ENCODE measurements at regions not wholly inside any gene's neighbourhood (a gene's known extent, or its start where the extent isn't known, plus 50 kb on each side); places are given as distances from the start of the nearest gene placed in this dataset.
A peak's percentile ranks its signal among the peaks of the same experiment; 100 is the strongest.
"Not testable (repeated sequence)": the region's sequence is repeated elsewhere in the genome, so short reads cannot be mapped to it uniquely, and the experiment has no call there.

DNA sequence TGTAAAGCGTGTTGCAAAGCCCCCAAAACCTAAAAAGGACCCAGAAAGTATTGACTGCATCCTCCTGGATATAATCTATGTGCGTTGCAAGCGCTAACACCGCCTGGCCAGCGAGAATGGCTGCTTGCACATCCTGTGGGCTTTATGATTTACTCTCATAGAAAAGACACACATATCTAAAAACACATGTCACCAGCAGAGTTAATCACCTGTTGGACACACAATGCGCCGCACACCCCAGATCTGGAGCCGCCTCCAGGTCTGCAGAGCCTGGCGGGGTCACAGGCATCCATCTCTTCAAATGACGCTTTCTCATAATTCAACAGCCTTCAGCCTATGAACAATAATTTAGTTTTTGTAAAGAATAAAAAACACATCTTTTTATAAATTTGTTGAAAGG, 186.5 kb downstream of the RTP5 start:
- ATAC-seq (no peak), DNase-seq (no peak)
- intact Hi-C loops (cut with DNase I): no loop called here

- intact Hi-C loops (cut with DNase I): no loop called here
- DNase-seq (no peak), ATAC-seq (no peak)
These were observed 187.3 kb downstream of the RTP5 start for GRCh38 chr2:242056785-242057184.

- intact Hi-C loops (cut with DNase I): no loop called here
- no peak for ATAC-seq
- no peak for DNase-seq
These were observed 188.0 kb downstream of the RTP5 start for GRCh38 chr2:242057379-242058040.

GRCh38 chr2:242058116-242058680, 188.7 kb downstream of the RTP5 start:
- ATAC-seq (no peak), DNase-seq (no peak)
- intact Hi-C loops (cut with DNase I): no loop called here

GRCh38 chr2:242059566-242059965, 190.0 kb downstream of the RTP5 start:
- intact Hi-C loops (cut with DNase I): no loop called here
- no peak for DNase-seq
- no peak for ATAC-seq

DNA sequence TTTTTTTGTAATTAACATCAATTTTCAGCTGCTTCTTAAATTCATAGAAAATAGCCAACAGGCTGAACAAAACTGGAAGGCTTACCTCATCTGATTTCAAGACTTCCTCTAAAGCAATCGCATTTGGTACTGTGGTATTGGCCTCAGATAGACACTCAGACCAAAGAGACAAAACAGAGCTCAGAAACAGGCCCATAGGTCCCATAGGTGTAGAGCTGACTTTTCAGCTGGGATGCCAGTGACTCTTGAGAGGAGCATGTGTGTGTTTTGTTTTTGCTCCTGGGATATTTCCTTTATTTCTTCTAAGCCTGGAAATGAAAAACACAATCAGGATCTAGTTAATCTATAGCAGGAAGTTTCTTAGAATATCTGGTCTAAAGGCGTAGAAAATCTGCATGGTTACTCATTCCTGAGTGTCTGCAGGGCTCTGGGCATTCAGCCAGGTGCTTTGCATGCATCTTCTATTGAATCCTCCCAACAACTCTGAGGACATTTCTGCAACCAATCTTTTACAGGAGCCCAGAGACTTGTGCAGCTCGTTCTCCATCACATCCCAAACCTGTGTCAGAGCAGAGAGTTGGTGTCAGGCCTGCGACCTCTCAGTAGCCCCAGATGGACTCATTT, 190.8 kb downstream of the RTP5 start:
- ATAC-seq (no peak), DNase-seq (no peak)
- intact Hi-C loops (cut with DNase I): no loop called here

GRCh38 chr2:242061930-242062329, 192.4 kb downstream of the RTP5 start:
- DNase-seq; intact Hi-C loops (cut with DNase I); ATAC-seq: not testable (repeated sequence)

DNA sequence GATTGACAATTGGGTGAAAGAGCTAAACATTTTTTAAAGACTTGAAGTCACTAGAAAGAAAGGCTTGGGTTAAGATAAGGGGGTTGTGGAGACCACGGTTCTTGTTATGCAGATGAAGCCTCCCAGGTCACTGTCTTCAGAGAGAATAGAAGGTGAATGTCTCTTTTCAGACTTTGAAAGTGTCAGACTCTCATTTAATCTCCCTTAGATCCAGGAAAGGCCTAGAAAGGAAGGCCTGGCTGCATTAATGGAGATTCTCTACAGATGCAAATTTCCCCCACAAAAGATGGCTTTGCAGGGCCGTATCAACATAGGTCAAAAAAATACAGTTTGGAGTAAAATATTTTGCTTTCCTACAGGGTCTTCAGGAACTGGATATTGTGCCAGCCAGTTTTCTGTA, 193.9 kb downstream of the RTP5 start:
- intact Hi-C loops (cut with DNase I): no loop called here
- no peak for ATAC-seq
- DNase-seq: no peak

- no peak for ATAC-seq
These were observed 194.3 kb downstream of the RTP5 start for GRCh38 chr2:242063850-242064249.

DNA sequence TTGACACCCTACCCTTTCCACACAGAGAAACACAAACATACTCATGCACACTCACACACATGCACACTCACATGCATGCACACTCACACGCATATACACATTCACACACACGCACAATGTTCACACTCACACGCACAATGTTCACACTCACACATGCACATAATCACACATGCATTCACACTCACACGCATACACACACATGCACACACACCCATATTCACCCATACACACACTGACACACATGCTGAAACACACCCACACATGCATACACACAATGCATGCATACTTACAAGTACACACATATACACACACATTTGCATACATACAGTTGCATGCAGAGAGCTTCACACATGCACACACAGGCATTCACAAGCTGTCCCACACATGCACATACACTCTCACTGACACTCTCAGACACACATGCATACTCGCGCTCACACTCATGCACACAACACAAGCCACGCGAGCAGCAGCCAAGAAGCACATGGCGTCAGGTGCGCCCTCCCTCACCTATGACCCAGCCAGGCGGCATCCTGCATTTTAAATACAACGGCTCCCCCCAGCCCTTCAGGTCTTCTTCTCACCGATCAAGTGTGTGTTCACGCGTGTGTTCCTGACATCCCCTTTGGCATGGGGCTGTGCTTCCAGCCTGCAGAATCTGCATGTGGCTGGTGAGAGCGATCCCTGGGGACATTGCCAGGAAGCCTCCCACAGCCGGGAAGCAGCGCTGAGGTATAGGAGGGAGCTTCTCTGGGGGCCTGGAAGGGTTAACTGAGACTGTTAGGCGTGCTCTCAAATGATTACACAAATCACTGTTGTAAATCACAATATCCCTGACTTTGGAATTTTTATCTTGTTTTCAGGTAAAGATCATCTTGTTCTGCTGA, 195.1 kb downstream of the RTP5 start:
- ATAC-seq (no peak), DNase-seq (no peak)
- intact Hi-C loops (cut with DNase I): no loop called here

More at GRCh38 chr2:242063850-242064249, 194.3 kb downstream of the RTP5 start:
- no peak for DNase-seq
- intact Hi-C loops (cut with DNase I): no loop called here

GRCh38 chr2:242065426-242065825, 195.9 kb downstream of the RTP5 start:
- ATAC-seq (no peak), DNase-seq (no peak)
- intact Hi-C loops (cut with DNase I): no loop called here

DNA sequence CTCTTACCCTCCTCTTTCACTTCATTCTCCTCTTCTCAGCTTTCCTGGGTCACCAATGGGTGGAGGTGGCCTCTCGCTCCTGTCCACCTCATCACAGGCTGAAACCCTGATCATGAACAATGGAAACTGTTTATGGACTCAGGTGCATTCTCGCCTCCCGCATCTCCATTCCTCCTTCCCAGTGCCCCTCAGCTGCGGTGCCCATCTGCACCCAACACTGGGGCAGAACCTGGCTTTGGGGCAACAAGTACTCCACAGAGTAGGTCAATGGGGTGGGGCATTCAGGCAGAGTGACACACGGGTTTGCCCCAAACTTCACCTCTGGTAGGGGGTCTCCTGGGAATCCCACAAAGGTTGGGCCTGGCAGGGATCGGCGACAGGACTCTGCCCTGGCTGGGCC, 199.5 kb downstream of the RTP5 start:
- intact Hi-C loops (cut with DNase I): no loop called here
- no peak for DNase-seq
- no peak for ATAC-seq

- ATAC-seq: peak; percentile 58 to 86
- intact Hi-C loops (cut with DNase I); DNase-seq: not testable (repeated sequence)
These were observed 200.4 kb downstream of the RTP5 start for GRCh38 chr2:242069938-242070395.

DNA sequence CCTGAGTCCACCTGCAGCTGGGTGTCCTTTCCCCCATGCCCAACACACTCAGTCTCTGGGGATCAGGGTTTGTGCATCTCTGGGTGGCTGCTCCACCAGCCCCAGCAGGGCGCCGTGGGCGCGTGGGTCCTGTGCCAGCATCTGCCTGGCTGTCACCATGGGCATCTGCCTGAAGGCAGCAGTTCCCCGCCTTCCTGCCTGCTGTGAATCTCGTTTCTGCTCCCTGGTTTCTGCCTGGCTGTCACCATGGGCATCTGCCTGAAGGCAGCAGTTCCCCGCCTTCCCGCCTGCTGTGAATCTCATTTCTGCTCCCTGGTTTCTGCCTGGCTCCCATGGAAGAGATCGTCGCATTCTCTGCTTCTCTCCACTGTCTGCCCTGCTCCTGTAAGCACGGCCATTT, 201.2 kb downstream of the RTP5 start:
- peak; percentile 17 to 47 for ATAC-seq
- DNase-seq; intact Hi-C loops (cut with DNase I): not testable (repeated sequence)

DNA sequence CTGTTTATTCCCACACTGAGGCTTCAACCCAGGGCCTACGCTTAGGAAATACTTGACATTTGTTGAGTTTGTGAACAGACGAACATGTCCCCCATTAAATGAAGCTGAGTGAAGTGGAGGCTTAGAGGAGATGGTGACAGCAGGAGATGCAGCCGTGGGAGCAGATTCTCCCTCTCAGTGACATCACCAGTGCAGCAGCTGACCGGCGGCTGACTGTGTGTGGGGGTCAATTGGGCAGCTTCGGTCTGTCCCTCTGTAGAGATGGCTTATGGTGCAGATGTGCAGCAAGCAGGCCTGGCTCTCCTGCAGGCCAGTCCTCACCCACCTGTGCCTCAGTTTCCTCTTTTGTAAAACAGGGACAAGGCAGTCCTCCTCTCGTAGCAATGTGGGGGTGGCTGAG, 201.8 kb downstream of the RTP5 start:
- intact Hi-C loops (cut with DNase I); ATAC-seq; DNase-seq: not testable (repeated sequence)

DNA sequence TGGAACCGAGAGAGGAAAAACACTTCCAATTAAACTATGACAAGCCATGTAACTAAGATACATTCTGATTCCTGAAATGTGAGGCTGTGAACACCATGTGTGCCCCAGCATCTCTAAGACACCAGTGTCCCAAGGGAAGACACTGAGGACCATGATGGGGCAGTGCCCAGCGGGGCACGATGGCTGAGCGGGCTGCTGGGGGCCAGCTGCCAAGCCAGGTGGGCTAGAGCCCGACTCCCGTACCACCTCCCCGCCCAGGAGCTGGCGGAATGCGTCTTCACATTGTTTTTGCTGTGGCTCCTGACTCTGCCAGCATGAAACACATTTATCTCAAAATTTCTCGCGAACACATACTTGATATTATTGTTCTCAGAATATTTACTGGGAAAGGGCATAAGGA, 202.4 kb downstream of the RTP5 start:
- intact Hi-C loops (cut with DNase I); ATAC-seq; DNase-seq: not testable (repeated sequence)

DNA sequence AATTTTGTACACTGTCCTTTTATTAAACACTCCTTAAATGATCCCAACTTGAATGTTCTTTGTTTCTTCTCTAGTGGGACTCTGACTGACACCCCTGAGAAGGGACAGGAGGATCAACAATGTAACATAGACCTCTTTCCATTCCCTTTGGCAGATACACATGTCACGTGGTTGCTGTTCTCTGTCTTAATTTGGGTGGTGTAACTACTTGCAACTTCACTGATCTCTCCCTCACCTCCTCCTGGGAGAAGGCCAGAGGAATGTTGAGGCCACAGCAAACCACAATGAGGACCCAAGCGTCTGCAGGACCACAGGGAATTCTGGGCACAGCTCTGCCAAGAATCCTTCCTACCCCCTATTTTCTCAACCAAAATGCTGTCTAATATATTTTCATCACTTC, 205.6 kb downstream of the RTP5 start:
- intact Hi-C loops (cut with DNase I): no loop called here
- DNase-seq: no peak
- peak; percentile 26 to 27 for ATAC-seq

DNA sequence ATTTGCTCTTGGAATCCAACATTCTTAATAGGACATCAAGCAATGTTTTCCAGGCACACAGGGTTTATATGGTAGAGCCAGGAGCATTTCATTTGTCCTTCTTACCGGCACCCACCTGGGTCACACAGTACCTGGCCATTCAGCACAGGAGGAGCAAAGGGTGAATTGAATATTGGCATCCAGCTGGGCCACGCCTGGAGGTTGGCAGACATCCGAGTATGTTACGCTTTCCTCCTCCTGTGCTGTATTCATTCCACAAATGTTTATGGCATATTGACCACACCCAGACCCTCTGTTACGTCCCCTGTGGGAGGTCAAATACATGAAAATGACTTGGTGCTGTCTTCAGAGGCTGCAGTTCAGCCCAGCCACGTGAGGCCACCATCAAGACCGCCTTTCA, 206.2 kb downstream of the RTP5 start:
- intact Hi-C loops (cut with DNase I): no loop called here
- ATAC-seq (no peak), DNase-seq (no peak)

DNA sequence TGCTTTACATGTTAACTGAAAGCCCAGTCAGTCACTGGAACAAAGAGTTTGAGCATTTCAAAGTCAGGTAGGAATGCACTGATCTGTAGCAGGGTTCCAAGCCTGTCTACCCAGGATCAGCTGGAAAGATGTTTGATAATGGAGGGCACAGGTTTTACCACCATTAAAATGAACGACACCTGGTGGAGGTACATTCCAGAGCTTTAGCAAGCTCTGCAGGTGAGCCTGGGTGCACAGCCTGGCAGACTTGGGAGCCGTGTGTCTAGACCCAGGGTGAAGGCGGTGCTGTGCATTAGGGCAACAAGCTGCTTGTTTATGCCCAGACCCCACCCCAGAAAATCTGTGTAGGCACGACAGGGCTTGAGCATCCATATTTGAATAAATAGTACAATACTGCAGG, 206.7 kb downstream of the RTP5 start:
- ATAC-seq; DNase-seq; intact Hi-C loops (cut with DNase I): not testable (repeated sequence)

DNA sequence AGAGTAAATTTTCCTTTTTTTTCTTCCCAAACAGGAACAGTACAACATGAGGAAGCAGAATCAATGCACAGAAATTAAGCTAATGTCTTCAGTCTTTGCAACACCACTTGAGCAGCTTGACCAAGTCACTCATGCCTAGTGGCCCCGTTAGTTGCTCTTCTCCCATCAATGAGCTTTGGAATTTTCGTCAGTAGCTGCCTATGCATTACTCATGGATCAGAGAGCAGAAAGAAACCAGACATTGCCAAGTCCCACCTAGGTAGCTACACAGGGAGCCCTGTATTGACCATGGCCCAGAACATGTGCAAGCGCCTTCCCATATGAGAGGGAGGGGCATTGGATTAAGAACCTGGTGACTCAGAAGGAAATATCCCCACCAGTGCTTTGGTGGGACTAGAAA, 208.9 kb downstream of the RTP5 start:
- intact Hi-C loops (cut with DNase I); ATAC-seq; DNase-seq: not testable (repeated sequence)
